ENCODE measurements at regions not wholly inside any gene's neighbourhood (a gene's known extent, or its start where the extent isn't known, plus 50 kb on each side); places are given as distances from the start of the nearest gene placed in this dataset.

DNA sequence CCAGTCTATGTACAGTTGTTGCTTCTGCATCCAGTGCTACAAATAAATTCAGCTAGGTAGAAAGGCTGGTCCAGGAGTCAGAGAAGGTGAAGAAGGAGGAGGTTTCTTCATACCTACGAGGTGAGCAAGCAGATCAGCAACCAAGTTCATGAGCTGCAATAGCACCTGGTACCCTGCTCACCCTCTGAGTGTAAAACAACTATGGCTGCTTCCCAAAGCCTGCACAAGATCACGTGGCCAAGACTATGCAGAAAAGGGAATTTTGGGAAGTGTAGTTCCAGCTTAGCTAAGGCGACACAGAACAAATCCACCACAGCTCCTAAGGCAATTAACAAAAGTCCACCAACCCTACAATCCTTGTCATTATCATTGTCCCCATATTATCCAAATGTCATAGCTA is 95.9 kb upstream of the AUTS2 start:
- Histone ChIP-seq H3K4me1 (ENCODE audit: control insufficient read depth, insufficient read depth, low read length) (no peaks in the 10 kb centered on the region), H2BK5ac (ENCODE audit: low read depth, low read length, poor library complexity, severe bottlenecking) (no peak overlapping the region), H3K27ac (ENCODE audit: insufficient read depth, low read length) (no peak overlapping the region), H2BK20ac (ENCODE audit: low read depth, low read length) (no peak overlapping the region), H3K9ac (ENCODE audit: low read depth, low read length) (no peak overlapping the region), H3K9me3 (ENCODE audit: control insufficient read depth, insufficient read depth, low read length) (peaks cover 5% of the 10 kb centered on the region), H3K4me3 (ENCODE audit: insufficient read depth, low read depth, low read length) (no peak overlapping the region), H2AK5ac (ENCODE audit: low read depth, low read length) (no peak overlapping the region), H2AK9ac (replicated peaks; ENCODE audit: low read depth, low read length, poor library complexity) (no peak overlapping the region), H3K56ac (ENCODE audit: extremely low read depth, insufficient read depth, low read length) (no peak overlapping the region), H2AFZ (replicated peaks; ENCODE audit: low read length, poor library complexity) (no peak overlapping the region), H3K27me3 (ENCODE audit: control insufficient read depth, insufficient read depth, low read length) (no peaks in the 10 kb centered on the region), H3K9me1 (ENCODE audit: insufficient read depth, low read length) (no peaks in the 10 kb centered on the region), H4K8ac (ENCODE audit: low read depth in 2 of 2, low read length in 2 of 2) (no peak overlapping the region), H3K4ac (ENCODE audit: low read depth, low read length) (no peak overlapping the region), H4K20me1 (ENCODE audit: insufficient read depth, low read length) (no peaks in the 10 kb centered on the region), H2BK120ac (ENCODE audit: low read depth, low read length) (no peak overlapping the region), H2BK15ac (ENCODE audit: low read depth, low read length) (no peak overlapping the region), H4K91ac (ENCODE audit: insufficient read depth, low read depth, low read length) (no peak overlapping the region), H3K18ac (ENCODE audit: low read depth, low read length) (no peak overlapping the region), H3K36me3 (ENCODE audit: control insufficient read depth, insufficient read depth, low read length) (no peaks in the 10 kb centered on the region), H3K14ac (replicated peaks; ENCODE audit: low read depth, low read length) (no peak overlapping the region), H3K79me1 (ENCODE audit: low read depth in 1 of 2, low read length in 2 of 2) (no peaks in the 10 kb centered on the region), H3K23ac (ENCODE audit: low read depth, low read length) (no peak overlapping the region), H3K4me2 (ENCODE audit: low read depth, low read length) (no peak overlapping the region), H4K5ac (ENCODE audit: low read depth, low read length) (no peak overlapping the region)
- ATAC-seq (ENCODE audit: low read depth) (no peak), DNase-seq (no peak)
- dilution Hi-C loops (cut with HindIII; ENCODE audit: low sequenced_read_pairs, unreplicated experiment) (no loop called here), in situ Hi-C loops (cut with MboI; ENCODE audit: low sequenced_read_pairs) (no loop called here), intact Hi-C loops (cut with micrococcal nuclease) (no loop called here)
- WGBS, 2 experiments (ENCODE audit: extremely low coverage in 2 of 2, insufficient read length in 1 of 2): 50% methylated on average over 1 of the region's 3 CpGs; no CpG with 5 or more reads in 1 of the 2 experiments
- ChIA-PET POLR2A (ENCODE audit: unreplicated experiment) (no interaction called here), CTCF (no interaction called here)
- no peak for TF ChIP-seq MAZ (IDR thresholded peaks at IDR 0.05; ENCODE audit: borderline replicate concordance, low read depth, low read length)
- TF ChIP-seq RFX5 (IDR thresholded peaks at IDR 0.05; ENCODE audit: low read depth, low read length): no peak
- no peak for TF ChIP-seq SMC3 (IDR thresholded peaks at IDR 0.05; ENCODE audit: low read depth, low read length)
- no peak for TF ChIP-seq POLR2A (IDR thresholded peaks at IDR 0.05; ENCODE audit: low read depth, low read length)
- TF ChIP-seq RCOR1 (IDR thresholded peaks at IDR 0.05; ENCODE audit: insufficient replicate concordance, low read length): no peak
- TF ChIP-seq, protein P1, sequence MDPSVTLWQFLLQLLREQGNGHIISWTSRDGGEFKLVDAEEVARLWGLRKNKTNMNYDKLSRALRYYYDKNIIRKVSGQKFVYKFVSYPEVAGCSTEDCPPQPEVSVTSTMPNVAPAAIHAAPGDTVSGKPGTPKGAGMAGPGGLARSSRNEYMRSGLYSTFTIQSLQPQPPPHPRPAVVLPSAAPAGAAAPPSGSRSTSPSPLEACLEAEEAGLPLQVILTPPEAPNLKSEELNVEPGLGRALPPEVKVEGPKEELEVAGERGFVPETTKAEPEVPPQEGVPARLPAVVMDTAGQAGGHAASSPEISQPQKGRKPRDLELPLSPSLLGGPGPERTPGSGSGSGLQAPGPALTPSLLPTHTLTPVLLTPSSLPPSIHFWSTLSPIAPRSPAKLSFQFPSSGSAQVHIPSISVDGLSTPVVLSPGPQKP (IDR thresholded peaks at IDR 0.05; ENCODE audit: borderline replicate concordance, low read depth, low read length): no peak
- no peak for TF ChIP-seq MAFK (IDR thresholded peaks at IDR 0.05; ENCODE audit: low read depth, low read length)
- TF ChIP-seq, protein P2, sequence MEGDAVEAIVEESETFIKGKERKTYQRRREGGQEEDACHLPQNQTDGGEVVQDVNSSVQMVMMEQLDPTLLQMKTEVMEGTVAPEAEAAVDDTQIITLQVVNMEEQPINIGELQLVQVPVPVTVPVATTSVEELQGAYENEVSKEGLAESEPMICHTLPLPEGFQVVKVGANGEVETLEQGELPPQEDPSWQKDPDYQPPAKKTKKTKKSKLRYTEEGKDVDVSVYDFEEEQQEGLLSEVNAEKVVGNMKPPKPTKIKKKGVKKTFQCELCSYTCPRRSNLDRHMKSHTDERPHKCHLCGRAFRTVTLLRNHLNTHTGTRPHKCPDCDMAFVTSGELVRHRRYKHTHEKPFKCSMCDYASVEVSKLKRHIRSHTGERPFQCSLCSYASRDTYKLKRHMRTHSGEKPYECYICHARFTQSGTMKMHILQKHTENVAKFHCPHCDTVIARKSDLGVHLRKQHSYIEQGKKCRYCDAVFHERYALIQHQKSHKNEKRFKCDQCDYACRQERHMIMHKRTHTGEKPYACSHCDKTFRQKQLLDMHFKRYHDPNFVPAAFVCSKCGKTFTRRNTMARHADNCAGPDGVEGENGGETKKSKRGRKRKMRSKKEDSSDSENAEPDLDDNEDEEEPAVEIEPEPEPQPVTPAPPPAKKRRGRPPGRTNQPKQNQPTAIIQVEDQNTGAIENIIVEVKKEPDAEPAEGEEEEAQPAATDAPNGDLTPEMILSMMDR (conservative IDR thresholded peaks at IDR 0.05; ENCODE audit: low read depth, low read length): no peak
- TF ChIP-seq RAD21 (IDR thresholded peaks at IDR 0.05; ENCODE audit: low read length): no peak
- TF ChIP-seq NFE2L2 (IDR thresholded peaks at IDR 0.05; ENCODE audit: low read depth, low read length): no peak
- TF ChIP-seq CHD1 (IDR thresholded peaks at IDR 0.05; ENCODE audit: low read depth, low read length): no peak
- no peak for TF ChIP-seq MXI1 (IDR thresholded peaks at IDR 0.05; ENCODE audit: borderline replicate concordance, low read depth, low read length)
- TF ChIP-seq FOS (IDR thresholded peaks at IDR 0.05; ENCODE audit: low read depth, low read length): no peak
- no peak for TF ChIP-seq BHLHE40 (IDR thresholded peaks at IDR 0.05; ENCODE audit: low read depth, low read length)
- no TSS peak for BruUV-seq (replicated peaks)

All from IMR-90 (cell line).